HG03060 (cell line): ENCODE measurements at regions not wholly inside any gene's neighbourhood (a gene's known extent, or its start where the extent isn't known, plus 50 kb on each side); places are given as distances from the start of the nearest gene placed in this dataset.

Source experiments
- ATAC-seq: cut with Tn5 transposase; IDR thresholded peaks from one replicate; pipeline ENCODE4 v1.9.1; 2021; ENCODE audit warnings: low read depth, moderate number of reproducible peaks; ENCODE audit not compliant: unreplicated experiment

DNA sequence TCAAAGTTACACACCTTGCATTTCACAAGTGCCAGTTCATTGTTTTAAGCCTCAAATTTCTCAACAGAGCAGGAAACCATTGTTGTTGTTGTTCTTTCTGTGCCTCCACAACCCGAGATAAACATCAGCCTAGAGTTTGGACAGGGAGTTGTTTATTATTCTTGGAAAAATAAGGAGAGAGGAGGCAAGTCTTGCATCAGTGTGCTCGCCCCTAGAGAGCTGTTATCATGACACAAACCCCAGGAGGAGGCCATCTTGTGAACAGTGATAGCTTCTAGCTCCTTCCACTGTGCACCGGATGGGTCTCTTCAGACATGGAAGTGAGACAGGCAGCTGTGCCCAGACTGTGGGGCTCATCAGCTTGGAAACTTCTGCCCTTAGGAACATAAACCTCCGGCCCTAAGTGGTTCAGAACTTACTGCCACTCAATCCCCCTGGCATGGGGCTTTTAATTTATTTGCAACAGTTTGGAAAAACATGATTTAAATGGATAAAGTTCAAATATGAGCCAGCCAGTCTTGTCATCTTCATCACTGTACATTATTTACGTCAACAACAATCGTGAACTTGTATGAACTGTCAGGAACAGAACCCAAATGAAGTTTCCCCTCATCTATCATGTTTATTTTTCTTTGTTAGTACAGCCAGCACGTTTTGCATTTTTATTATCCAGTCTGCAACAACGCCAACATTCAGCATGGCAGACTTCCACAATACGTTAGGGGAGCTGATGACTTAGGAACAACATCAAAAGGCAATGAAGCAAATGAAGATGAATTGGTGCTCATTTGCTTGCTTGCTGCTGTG lies 181.7 kb upstream of the S1PR3 start:
- ATAC-seq, result no peak

GRCh38 chr9:88810826-88811225 lies 180.4 kb upstream of the S1PR3 start:
- no peak for ATAC-seq

DNA sequence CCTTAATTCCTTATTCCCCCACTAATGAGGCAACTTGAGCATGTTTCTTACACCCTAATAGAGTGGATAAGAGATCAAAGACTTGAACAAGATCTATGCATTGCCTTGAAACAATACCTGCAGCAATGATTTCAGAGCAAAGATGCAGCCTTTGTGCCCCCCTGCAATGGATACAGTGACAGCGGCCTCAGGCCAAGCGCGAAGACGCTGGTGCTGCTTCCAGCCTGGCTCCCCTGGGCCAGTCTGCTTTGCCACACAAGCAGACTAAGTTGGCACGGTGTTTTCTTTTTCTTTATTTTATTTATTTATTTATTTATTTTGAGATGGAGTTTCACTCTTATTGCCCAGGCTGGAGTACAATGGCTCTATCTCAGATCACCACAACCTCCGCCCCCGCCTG lies 179.8 kb upstream of the S1PR3 start:
- no peak for ATAC-seq

GRCh38 chr9:88812938-88813637 lies 178.2 kb upstream of the S1PR3 start:
- no peak for ATAC-seq

DNA sequence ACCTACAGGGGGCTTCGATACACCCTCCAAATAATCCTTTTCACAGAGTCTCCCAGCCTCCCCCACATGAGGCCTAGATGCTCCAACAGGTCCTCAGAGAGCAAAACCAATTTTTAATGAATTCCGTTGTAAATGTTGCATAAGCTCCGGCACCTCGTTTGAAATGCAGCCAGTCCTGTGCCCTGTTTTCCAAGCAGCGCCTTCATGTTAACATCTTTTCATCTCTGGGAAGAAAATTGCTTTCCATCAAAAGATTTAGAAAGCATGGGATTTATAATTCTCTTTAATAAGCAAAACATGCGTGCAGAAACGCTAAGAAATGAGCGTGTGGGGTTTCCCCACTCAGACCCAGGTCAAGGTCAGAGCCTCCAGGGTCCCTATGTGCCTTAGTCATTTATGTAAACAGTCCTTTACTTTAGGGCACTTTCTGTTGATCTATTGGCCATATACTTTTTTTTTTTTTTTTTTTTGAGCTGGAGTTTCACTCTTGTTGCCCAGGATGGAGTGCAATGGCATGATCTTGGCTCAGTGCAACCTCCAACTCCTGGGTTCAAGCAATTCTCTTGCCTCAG lies 177.5 kb upstream of the S1PR3 start:
- ATAC-seq, result no peak

- no peak for ATAC-seq
These were observed 176.7 kb upstream of the S1PR3 start for GRCh38 chr9:88814577-88814976.

GRCh38 chr9:88816141-88816540 lies 175.1 kb upstream of the S1PR3 start:
- ATAC-seq, result no peak

- no peak for ATAC-seq
These were observed 174.7 kb upstream of the S1PR3 start for GRCh38 chr9:88816591-88816990.

DNA sequence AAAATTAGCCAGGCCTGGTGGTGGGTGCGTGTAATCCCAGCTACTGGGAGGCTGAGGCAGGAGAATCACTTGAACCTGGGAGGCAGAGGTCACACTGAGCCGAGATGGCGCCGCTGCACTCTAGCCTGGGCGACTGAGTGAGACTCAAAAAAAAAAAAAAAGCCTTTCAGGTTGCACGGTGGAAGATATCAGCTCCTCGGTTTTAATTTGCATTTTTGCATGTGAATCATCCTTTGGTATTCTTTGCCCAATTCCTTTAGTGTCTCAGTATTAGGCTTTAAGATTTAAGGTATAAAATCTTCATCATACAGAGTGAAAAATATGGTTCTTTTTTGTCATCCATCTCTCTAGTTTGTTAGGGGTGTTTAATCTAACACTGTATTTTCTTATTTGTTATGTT lies 173.6 kb upstream of the S1PR3 start:
- ATAC-seq, result no peak

GRCh38 chr9:88818495-88819201 lies 172.6 kb upstream of the S1PR3 start:
- no peak for ATAC-seq

- no peak for ATAC-seq
These were observed 171.8 kb upstream of the S1PR3 start for GRCh38 chr9:88819476-88819875.

DNA sequence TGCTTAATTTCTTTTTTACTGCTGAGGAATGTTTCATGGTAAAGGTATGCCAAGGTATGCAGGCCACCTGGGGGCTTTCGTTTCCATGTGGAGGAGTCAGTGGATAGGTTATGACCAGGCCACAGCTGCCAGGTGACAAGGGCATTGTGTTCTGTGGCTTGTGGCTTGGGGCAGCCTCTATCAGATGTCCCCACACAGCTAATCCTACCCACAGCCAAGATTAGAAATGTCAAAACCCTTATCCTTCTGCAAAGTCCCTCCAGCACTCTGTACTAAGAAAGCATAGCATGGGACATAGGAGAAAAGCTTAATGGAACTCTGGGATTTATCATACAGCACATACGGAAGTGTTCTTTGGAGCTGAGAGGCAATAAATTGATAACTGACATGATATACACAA lies 171.2 kb upstream of the S1PR3 start:
- ATAC-seq, result no peak

- no peak for ATAC-seq
These were observed 170.1 kb upstream of the S1PR3 start for GRCh38 chr9:88821033-88821745.

GRCh38 chr9:88821746-88822106 lies 169.5 kb upstream of the S1PR3 start:
- no peak for ATAC-seq

GRCh38 chr9:88824711-88825110 lies 166.6 kb upstream of the S1PR3 start:
- ATAC-seq, result no peak

DNA sequence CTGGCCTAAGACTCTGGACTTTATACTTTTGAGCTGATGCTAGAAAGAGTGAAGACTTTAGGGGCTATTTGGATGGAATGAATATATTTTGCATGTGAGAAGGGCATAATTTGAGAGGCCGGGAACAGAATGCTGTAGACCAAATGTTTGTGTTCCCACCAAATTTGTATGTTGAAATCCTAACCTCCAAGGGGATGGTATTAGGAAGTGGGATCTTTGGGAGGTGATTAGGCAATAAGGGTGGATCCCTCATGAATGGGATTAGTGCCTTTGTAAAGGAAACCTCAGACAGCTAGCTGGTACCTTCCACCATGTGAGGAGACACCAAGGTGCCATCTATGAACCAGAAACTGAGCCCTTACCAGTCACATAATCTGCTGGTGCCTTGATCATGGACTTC lies 165.1 kb upstream of the S1PR3 start:
- no peak for ATAC-seq

- ATAC-seq, result no peak
These were observed 164.5 kb upstream of the S1PR3 start for GRCh38 chr9:88826771-88827181.

DNA sequence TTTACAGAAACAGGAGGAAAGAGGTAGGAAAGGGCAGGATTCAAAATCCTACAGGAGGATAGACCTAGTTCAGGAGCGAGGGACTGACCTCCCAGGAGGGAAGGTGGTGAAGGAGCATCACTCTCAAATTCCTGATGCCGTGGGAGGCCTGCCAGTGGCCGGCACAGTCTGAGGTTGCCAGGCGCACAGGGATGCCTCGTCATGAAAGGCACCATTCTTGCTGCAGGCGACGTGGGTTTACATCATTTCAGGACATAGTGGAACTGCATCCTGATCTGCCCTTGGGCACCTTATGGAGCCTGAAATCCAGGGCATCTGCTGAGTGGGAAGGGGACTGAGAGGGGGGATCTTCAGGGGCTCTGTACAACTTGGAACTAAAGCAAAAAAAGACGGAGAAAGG lies 163.2 kb upstream of the S1PR3 start:
- no peak for ATAC-seq

DNA sequence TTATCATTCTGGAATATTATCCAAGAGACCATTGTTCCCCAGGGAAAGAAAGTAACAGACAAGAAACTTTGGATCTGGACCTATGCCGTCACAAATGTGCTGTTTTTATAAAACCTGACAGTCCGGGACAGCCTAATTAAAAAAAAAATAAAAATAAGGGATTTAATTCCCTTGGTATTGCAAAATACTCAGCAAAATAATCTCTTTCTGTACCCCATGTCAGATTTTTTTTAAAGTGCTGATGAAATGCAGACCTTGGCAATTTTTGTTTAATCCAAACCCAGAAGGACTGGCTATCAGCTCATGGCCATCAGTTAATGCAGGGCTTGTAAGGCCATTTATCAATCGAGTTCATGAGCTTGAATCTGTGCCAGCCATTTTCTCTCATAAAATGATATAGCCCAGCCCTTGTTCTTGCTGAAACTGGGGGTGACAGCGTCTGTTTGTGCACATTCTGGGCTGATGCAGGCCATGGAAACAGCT lies 162.7 kb upstream of the S1PR3 start:
- no peak for ATAC-seq

DNA sequence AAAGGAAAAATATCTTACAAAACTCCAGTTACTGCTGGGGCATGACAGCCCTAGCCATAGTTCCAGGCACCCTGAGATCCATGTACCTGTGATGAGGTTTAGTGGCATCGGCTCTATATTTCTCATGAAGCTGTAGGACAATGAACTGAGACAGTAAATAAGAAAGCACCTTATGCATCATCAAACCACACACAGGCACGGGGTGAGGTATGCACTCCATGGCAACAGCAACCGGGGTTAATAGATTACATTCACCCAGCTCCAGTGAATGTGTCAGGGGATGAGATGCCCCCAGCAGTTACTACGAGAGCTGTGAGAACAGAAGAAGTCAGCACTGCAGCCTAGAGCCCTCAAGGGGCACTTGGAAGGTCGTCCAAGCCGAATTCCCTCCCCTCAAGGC lies 162.0 kb upstream of the S1PR3 start:
- ATAC-seq, result peak; percentile 80
